SK-N-SH (cell line): ENCODE measurements at regions not wholly inside any gene's neighbourhood (a gene's known extent, or its start where the extent isn't known, plus 50 kb on each side); places are given as distances from the start of the nearest gene placed in this dataset.

ENCODE experiments used
- CTCF ChIA-PET: fragments of 300-600, 350-600 bp; formaldehyde crosslinking; extraction: SDS; loops from one replicate; lab custom pipeline; 2021; lab: Yijun Ruan, JAX
- POLR2A ChIA-PET: fragments of 350-600 bp; sonication (Branson Sonifier 250); formaldehyde crosslinking; extraction: SDS; loops from one replicate; lab custom pipeline; 2020; ENCODE audit warnings: antibody characterized with exemption, inconsistent platforms; lab: Yijun Ruan, JAX
- DNase-seq: peaks from one replicate; pipeline ENCODE4 v3.0.0; 2012
- H2AFZ ChIP-seq: fragments of 200-600 bp; sonication (generic); 2 replicates; pipeline ENCODE4 v1.8.1; 2016; ENCODE audit warnings: antibody characterized with exemption, mild to moderate bottlenecking, low read depth
- H3F3A ChIP-seq: fragments of 200-600 bp; sonication (generic); replicated peaks from 2 replicates; pipeline ENCODE3; 2016; ENCODE audit warnings: antibody characterized with exemption, mild to moderate bottlenecking; ENCODE audit not compliant: insufficient read depth
- H3K27ac ChIP-seq, 2 experiments: fragments of 200-500 bp in 1 of 2; fragments of 200-600 bp in 1 of 2; sonication (Bioruptor generic) in 1 of 2; sonication (generic), shearing (Covaris generic) in 1 of 2; 2 replicates each; pipeline versions ENCODE4 v1.5.1 to v1.6.1; 2014 to 2016; ENCODE audit warnings: low read depth in 2 of 2, inconsistent platforms in 1 of 2, low read length in 1 of 2, mild to moderate bottlenecking in 1 of 2, mixed read lengths in 1 of 2
- H3K27me3 ChIP-seq: fragments of 200-600 bp; sonication (generic), shearing (Covaris generic); 2 replicates; pipeline ENCODE4 v1.6.1; 2016; ENCODE audit warnings: mixed run types; ENCODE audit not compliant: insufficient read depth
- H3K36me3 ChIP-seq, 2 experiments: fragments of 200-500 bp in 1 of 2; fragments of 200-600 bp in 1 of 2; sonication (Bioruptor generic) in 1 of 2; sonication (generic) in 1 of 2; replicated peaks in 1 of 2; 2 replicates each; pipeline versions ENCODE3 to v1.5.1; 2014 to 2016; ENCODE audit warnings: low read length in 1 of 2, mild to moderate bottlenecking in 1 of 2; ENCODE audit not compliant: insufficient read depth in 2 of 2, control insufficient read depth in 1 of 2
- H3K4me1 ChIP-seq, 2 experiments: fragments of 200-500 bp in 1 of 2; fragments of 200-600 bp in 1 of 2; sonication (Bioruptor generic) in 1 of 2; sonication (generic), shearing (Covaris generic) in 1 of 2; 2 replicates each; pipeline versions ENCODE4 v1.5.1 to v1.6.1; 2014 to 2016; ENCODE audit warnings: low read depth in 1 of 2, low read length in 1 of 2, mixed run types in 1 of 2; ENCODE audit not compliant: insufficient read depth in 2 of 2, control insufficient read depth in 1 of 2
- H3K4me2 ChIP-seq: fragments of 200-600 bp; sonication (generic), shearing (Covaris generic); 2 replicates; pipeline ENCODE4 v1.6.1; 2017; ENCODE audit warnings: mixed run types
- H3K4me3 ChIP-seq, 2 experiments: fragments of 200-500 bp in 1 of 2; fragments of 200-600 bp in 1 of 2; sonication (Bioruptor generic) in 1 of 2; sonication (generic), shearing (Covaris generic) in 1 of 2; 2 replicates each; pipeline versions ENCODE4 v1.5.1 to v1.8.1; 2014 to 2016; ENCODE audit warnings: low read depth in 2 of 2, inconsistent platforms in 1 of 2, low read length in 1 of 2, mild to moderate bottlenecking in 1 of 2, mixed read lengths in 1 of 2, moderate library complexity in 1 of 2
- H3K79me2 ChIP-seq: fragments of 200-600 bp; sonication (generic); 2 replicates; pipeline ENCODE4 v1.8.1; 2017; ENCODE audit warnings: mild to moderate bottlenecking; ENCODE audit not compliant: insufficient read depth
- H3K9ac ChIP-seq: fragments of 200-600 bp; sonication (generic); 2 replicates; pipeline ENCODE4 v1.6.1; 2017; ENCODE audit warnings: mixed run types
- H3K9me2 ChIP-seq: fragments of 200-600 bp; sonication (generic); 2 replicates; pipeline ENCODE4 v1.6.1; 2017; ENCODE audit warnings: mixed run types
- H3K9me3 ChIP-seq: fragments of 200-600 bp; sonication (generic); 2 replicates; pipeline ENCODE4 v1.6.1; 2017; ENCODE audit warnings: mixed run types, mild to moderate bottlenecking, moderate library complexity
- H4K20me1 ChIP-seq: fragments of 200-600 bp; sonication (generic); 2 replicates; pipeline ENCODE4 v1.6.1; 2017; ENCODE audit warnings: mild to moderate bottlenecking, mixed run types; ENCODE audit not compliant: insufficient read depth
- GABPA ChIP-seq: IDR thresholded peaks from 2 replicates; pipeline ENCODE4 v1.4.0; 2012; ENCODE audit warnings: low read depth, mild to moderate bottlenecking
- GATA2 ChIP-seq: sonication (generic); formaldehyde crosslinking; IDR thresholded peaks from 2 replicates; pipeline ENCODE4 v1.5.0; 2020; ENCODE audit warnings: mild to moderate bottlenecking, missing genetic modification reagents
- IRF3 ChIP-seq: fragments of 150-350 bp; IDR thresholded peaks from 2 replicates; pipeline ENCODE4 v1.6.1; 2016; ENCODE audit warnings: mild to moderate bottlenecking, low read depth, low read length
- RAD21 ChIP-seq: IDR thresholded peaks from 2 replicates; pipeline ENCODE4 v1.6.1; 2012; ENCODE audit warnings: mild to moderate bottlenecking, low read length
- REST ChIP-seq: IDR thresholded peaks from 2 replicates; pipeline ENCODE4 v1.6.1; 2012; ENCODE audit warnings: mild to moderate bottlenecking, low read depth, low read length, moderate library complexity
- RXRA ChIP-seq: IDR thresholded peaks from 2 replicates; pipeline ENCODE4 v1.4.0; 2012; ENCODE audit warnings: low read depth, mild to moderate bottlenecking, borderline replicate concordance
- USF1 ChIP-seq: IDR thresholded peaks from 2 replicates; pipeline ENCODE4 v1.4.0; 2012; ENCODE audit warnings: low read depth, borderline replicate concordance
- YY1 ChIP-seq: IDR thresholded peaks from 2 replicates; pipeline ENCODE4 v1.4.0; 2012; ENCODE audit warnings: low read depth, mild to moderate bottlenecking
- WGBS: methylation state at CpG from one replicate; pipeline ENCODE4 v1.1.6; 2017; ENCODE audit warnings: low lambda C conversion rate; 5-methylcytosine and 5-hydroxymethylcytosine counted together

- no peak for TF ChIP-seq USF1
- no peak for TF ChIP-seq IRF3
- no peak for TF ChIP-seq YY1
- no peak for TF ChIP-seq RAD21
These were observed 432.8 kb upstream of the B3GAT1 start (continued) for GRCh38 chr11:134844838-134845237.

GRCh38 chr11:134843735-134844134, 431.7 kb upstream of the B3GAT1 start:
- no peaks in the 10 kb centered on the region for H3K36me3 ChIP-seq
- TF ChIP-seq GABPA, result no peak
- no peak for TF ChIP-seq RXRA
- no peak for TF ChIP-seq GATA2 (CRISPR knock-in tag)
- no peak for TF ChIP-seq USF1
- TF ChIP-seq REST, result no peak
- H3K4me3 ChIP-seq, result no peak overlapping the region
- POLR2A ChIA-PET, result no interaction called here
- H3K79me2 ChIP-seq, result no peaks in the 10 kb centered on the region
- WGBS, result 58% methylated on average over 9 of the region's 9 CpGs
- no peaks in the 10 kb centered on the region; a peak in 1 of 4 replicates for H3K4me1 ChIP-seq
- H4K20me1 ChIP-seq, result no peaks in the 10 kb centered on the region
- H2AFZ ChIP-seq, result no peak overlapping the region
- no peaks in the 10 kb centered on the region for H3K9me3 ChIP-seq
- CTCF ChIA-PET, result interaction anchor here (1.0 to 1.9 kb wide), 2 partner anchors 10 to 25 kb away, joined by 3 to 5 read pairs; no protein-coding TSS in a partner anchor
- no peak for DNase-seq
- no peak overlapping the region for H3K27ac ChIP-seq
- H3K9ac ChIP-seq, result no peak overlapping the region
- no peak overlapping the region for H3K4me2 ChIP-seq
- H3K27me3 ChIP-seq, result no peaks in the 10 kb centered on the region
- H3F3A ChIP-seq, result no peaks in the 10 kb centered on the region
- H3K9me2 ChIP-seq, result no peaks in the 10 kb centered on the region
